Jurkat, Clone E6-1 (cell line): ENCODE measurements at regions not wholly inside any gene's neighbourhood (a gene's known extent, or its start where the extent isn't known, plus 50 kb on each side); places are given as distances from the start of the nearest gene placed in this dataset.

Source experiments
- DNase-seq: peaks from one replicate; pipeline ENCODE4 v3.0.0-alpha.2; 2011; ENCODE audit warnings: low read depth, low spot score
- H3K4me3 ChIP-seq: 2 replicates; pipeline ENCODE4 v1.5.1; 2011; ENCODE audit warnings: mild to moderate bottlenecking, low read length, control low read depth, moderate library complexity

DNA sequence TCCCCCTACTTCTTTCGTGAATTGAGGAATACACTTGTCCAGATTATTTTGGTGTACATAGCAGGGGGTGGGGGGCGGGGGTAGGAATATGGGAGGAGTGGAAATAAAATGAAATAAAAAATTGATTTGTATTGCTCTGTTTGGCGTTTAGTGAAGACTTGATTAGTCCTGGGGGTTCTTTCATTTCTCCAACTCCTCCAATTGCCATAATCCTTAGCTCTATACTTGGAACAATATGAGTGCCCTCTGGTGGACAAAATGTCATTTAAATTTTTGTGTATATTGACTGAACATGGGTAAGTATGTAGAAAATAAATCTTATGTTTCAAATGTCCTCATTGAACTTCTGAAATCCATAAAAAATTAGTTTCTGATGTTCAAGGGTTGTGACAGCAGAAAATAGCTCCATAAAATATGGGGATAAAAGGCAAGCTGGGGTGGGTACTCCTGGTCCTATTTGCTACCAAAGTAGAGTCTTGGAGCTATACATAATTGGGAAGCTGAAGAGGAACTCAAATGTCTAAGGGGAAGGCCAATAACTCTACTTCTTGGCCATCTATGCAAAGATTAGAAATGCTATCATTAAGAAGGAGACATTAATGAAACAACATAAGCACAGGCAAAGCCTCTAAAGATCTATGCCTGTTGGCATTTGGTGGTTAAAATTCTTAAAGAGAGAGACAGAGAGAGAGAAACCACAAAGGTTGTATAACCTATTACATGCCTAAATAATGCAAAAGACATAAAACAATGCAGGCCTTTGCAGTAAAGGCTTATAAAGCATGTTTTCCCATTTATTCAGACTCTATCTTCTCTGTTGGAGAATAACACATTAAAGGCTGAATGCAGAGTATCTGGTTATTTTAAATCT lies 421.6 kb downstream of the METTL15 start:
- H3K4me3 ChIP-seq, result no peak overlapping the region
- DNase-seq, result peak; percentile 47

DNA sequence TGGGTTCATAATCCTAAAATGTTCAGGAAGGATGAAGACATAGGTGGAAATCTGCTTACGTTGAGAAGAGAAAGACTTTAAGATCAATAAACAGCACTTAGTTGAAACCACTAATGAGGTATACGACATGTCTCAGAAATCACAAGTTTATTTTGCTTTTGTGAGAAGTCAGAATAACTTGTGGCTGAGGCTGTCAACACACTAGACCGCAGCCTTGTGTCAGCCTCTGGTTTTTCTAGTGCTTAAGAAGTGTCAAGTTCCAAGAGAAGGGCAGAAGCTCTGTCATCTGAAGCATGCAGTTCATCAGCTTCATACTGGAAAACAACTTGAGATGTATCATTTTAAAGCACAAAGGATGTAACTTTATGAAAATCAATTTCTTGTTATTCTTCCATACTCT lies 420.9 kb downstream of the METTL15 start:
- no peak overlapping the region for H3K4me3 ChIP-seq
- no peak for DNase-seq

DNA sequence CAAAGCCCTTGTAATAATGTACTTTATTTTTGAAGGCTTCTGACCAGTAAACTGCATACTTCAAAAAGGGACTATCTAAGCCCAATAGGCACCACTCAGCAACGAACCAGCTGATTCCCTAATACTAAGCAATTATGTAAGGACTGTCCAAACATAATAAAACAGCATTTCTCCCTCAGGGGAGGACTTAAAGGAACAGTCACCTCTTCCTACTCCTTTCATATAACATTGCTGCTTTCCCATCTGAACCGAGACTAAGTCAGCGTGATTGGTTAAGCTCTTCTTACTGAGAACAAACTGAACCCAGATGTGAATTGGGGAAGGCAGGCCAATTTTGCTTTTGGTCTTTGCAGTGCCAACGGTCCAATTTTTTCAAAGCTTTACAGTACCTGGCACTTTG lies 420.0 kb downstream of the METTL15 start:
- no peak overlapping the region for H3K4me3 ChIP-seq
- no peak for DNase-seq

- DNase-seq, result no peak
- no peak overlapping the region for H3K4me3 ChIP-seq
Observed at GRCh38 chr11:28526406-28526751, 418.2 kb downstream of the METTL15 start.

DNA sequence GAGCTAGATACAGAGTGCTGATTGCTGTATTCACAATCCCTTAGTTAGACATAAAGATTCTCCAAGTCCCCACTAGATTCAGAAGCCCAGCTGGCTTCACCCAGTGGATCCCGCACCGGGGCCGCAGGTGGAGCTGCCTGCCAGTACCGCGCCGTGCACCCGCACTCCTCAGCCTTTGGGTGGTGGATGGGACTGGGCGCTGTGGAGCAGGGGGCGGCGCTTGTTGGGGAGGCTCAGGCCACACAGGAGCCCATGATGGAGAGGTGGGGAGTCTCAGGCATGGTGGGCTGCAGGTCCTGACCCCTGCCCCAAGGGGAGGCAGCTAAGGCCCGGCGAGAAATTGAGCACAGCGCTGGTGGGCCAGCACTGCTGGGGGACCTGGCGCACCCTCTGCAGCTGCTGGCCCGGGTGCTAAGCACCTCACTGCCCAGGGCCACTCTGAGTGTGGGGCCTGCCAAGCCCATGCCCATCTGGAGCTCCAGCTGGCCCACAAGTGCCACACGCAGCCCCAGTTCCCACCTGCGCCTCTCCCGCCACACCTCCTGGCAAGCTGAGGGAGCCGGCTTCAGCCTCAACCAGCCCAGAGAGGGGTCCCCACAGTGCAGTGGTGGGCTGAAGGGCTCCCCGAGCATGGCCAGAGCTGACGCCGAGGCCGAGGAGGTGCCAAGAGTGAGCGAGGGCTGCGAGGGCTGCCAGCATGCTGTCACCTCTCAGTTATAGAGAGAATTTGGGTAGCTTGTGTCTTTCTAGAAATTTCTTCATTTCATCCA lies 417.6 kb downstream of the METTL15 start:
- no peak overlapping the region for H3K4me3 ChIP-seq
- DNase-seq, result no peak

GRCh38 chr11:28524098-28524497 lies 415.9 kb downstream of the METTL15 start:
- DNase-seq, result no peak

GRCh38 chr11:28521075-28521474 lies 412.9 kb downstream of the METTL15 start:
- no peak for DNase-seq

More at GRCh38 chr11:28524098-28524497, 415.9 kb downstream of the METTL15 start:
- H3K4me3 ChIP-seq, result no peak overlapping the region

GRCh38 chr11:28520291-28520690 lies 412.1 kb downstream of the METTL15 start:
- DNase-seq, result no peak
- no peak overlapping the region for H3K4me3 ChIP-seq

More at GRCh38 chr11:28521075-28521474, 412.9 kb downstream of the METTL15 start:
- H3K4me3 ChIP-seq, result no peak overlapping the region

- DNase-seq, result no peak
- H3K4me3 ChIP-seq, result no peak overlapping the region
Observed at GRCh38 chr11:28518825-28519224, 410.6 kb downstream of the METTL15 start.

DNA sequence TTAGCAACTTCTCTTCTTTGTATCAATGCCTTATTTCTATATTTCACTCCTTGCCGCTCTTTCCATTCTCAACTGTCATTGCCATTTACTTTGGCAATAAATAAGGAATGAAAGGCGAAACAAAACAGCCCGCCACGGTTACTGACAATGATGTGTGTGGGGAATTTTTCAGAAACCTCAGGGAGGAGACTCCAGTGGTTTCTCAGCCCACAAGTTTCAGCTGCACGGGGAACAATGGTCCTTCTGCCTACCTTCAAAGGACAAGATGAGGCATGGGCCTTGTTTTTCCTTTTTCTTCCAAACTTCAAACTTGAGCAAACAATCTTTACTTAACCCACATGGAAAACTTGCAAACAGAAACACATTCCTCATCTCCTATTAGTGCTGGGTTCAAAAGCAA lies 409.4 kb downstream of the METTL15 start:
- no peak overlapping the region for H3K4me3 ChIP-seq
- DNase-seq, result no peak

DNA sequence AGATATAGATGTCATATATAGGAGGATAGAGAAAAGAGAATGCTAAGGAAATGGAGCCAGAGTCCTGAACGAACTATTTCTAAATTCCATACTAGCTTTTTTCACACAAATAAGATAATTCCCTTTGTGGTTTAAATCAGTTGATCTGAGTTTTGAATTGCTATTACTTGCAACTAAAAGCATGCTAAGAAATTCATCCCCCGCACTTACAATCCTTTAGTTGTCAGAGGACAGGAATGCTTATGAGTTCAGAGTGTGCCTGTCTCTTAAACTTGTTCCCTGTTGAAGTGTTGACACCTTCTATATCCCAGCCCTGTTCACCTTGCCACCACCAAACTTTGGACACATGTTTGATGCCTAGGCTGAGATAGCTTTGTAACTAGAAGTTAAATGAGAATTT lies 406.2 kb downstream of the METTL15 start:
- H3K4me3 ChIP-seq, result no peak overlapping the region
- DNase-seq, result no peak

DNA sequence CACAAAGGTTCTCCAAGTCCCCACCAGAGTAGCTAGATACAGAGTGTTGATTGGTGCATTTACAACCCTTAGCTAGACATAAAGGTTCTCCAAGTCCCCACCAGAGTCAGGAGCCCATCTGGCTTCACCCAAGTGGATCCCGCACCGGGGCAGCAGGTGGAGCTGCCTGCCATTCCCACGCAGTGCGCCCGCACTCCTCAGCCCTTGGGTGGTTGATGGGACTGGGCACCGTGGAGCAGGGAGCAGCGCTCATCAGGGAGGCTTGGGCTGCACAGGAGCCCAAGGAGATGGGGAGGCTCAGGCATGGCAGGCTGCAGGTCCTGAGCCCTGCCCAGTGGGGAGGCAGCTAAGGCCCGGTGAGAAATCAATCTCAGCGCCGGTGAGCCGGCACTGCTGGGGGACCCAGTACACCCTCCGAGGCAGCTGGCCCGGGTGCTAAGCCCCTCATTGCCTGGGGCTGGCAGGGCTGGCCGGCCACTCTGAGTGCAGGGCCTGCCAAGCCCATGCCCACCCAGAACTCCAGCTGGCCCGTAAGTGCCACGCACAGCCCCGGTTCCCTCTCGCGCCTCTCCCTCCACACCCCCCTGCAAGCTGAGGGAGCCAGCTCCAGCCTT lies 404.1 kb downstream of the METTL15 start:
- no peak overlapping the region for H3K4me3 ChIP-seq
- no peak for DNase-seq

DNA sequence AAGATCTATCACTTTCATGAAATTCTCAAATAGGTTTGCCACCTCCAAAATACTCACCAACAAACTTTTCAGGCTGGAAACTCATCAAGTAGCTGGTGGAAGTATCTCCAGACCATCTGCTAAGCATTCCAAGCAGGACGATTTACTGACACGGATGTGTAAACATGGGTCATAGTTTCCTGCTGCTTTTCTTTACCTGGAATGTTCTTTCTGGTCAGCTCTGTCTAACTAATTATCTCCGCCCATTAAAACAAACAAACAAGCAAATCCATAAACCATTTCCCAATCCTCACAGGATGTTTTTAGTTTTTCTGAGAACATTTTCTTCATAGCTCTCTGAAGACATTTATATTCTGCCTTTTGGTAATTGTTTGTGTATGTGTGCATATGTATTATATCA lies 397.0 kb downstream of the METTL15 start:
- no peak overlapping the region for H3K4me3 ChIP-seq
- no peak for DNase-seq

GRCh38 chr11:28504555-28505110 lies 396.4 kb downstream of the METTL15 start:
- DNase-seq, result no peak
- no peak overlapping the region for H3K4me3 ChIP-seq

DNA sequence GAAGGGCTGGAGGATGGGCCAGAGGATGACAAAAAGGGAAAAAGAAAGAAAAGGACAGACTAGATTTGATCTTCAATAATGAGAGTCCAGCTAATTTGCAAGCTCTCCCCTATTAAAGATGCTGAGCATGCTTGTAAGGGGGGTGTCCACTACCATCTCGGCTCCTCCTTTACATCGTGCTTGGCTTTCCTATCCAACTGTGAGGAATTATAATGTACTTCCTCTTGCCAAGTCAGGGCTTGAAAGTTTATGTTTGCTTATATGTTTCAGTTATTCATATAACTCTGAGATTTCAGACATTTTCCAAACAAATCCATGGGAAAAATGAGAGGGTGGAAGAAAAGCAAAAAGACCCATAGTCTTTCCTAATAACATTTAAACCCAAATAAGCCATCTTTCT lies 387.1 kb downstream of the METTL15 start:
- no peak overlapping the region for H3K4me3 ChIP-seq
- DNase-seq, result no peak

GRCh38 chr11:28491431-28491830 lies 383.2 kb downstream of the METTL15 start:
- no peak overlapping the region for H3K4me3 ChIP-seq
- no peak for DNase-seq

GRCh38 chr11:28490773-28491382 lies 382.7 kb downstream of the METTL15 start:
- DNase-seq, result no peak
- no peak overlapping the region for H3K4me3 ChIP-seq

- no peak for DNase-seq
Observed at GRCh38 chr11:28488336-28488735, 380.1 kb downstream of the METTL15 start.

DNA sequence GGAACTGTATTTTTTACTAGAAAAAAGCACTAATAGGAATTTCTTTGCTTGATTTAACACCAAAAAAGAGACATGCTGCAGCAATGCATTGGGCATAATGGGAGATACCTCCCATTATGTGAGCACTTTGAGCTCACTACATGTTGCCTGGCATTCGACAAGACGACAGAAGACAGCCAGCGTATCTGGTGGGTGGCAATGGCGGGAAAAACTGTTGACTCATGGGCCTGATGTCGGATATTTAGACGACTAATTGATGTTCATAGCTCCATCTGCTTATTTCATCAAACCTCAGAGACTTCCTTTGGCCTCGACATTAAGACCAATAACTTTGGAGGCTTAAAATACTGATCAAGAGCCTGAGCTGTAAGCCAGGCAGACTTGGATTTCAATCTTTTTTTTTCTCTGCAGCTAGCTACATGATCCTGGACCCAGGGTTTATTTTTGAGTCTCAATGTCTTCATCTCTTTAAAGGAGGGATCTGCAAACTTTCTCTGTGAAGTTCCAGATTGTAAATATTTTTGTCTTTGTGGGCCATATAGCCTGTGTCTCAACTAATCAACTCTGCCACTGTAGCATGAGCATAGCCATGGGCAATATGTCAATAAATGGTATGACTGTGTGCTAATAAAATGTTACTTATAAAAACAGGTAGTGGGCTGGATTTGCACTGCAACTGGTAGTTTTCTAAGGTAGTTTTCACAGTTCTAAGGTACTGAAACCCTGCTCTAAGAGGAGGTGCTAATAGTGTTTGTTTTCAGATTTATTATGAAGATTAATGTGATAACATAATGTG lies 375.1 kb downstream of the METTL15 start:
- H3K4me3 ChIP-seq, result no peak overlapping the region
- no peak for DNase-seq

More at GRCh38 chr11:28488336-28488735, 380.1 kb downstream of the METTL15 start:
- H3K4me3 ChIP-seq, result no peak overlapping the region
